Stimulated activated effector memory CD8-positive, alpha-beta T cell treated with anti-CD3 and anti-CD28 coated beads, Interleukin-12 subunit alpha, Interleukin-12 subunit beta, amount 100 ng/mL, for 72 hours (primary cell): ENCODE measurements at regions not wholly inside any gene's neighbourhood (a gene's known extent, or its start where the extent isn't known, plus 50 kb on each side); places are given as distances from the start of the nearest gene placed in this dataset.
"Not testable (repeated sequence)": the region's sequence is repeated elsewhere in the genome, so short reads cannot be mapped to it uniquely, and the experiment has no call there.

Experiments
- ATAC-seq: fragments of 150-1000 bp; cut with Tn5 transposase; 2 replicates; pipeline ENCODE4 v1.10.0; 2021
- DNase-seq, 2 donors: peaks; one replicate each; pipeline ENCODE4 v3.0.0; 2021 to 2022; ENCODE audit warnings: low spot score in 2 of 2
- H3K27ac Mint-ChIP-seq: one replicate; pipeline ENCODE4 v1.8.0; 2022; ENCODE audit warnings: mild to moderate bottlenecking, mixed read lengths
- H3K36me3 Mint-ChIP-seq: one replicate; pipeline ENCODE4 v1.8.0; 2022; ENCODE audit warnings: mild to moderate bottlenecking, mixed read lengths
- H3K4me1 Mint-ChIP-seq: one replicate; pipeline ENCODE4 v1.8.0; 2022; ENCODE audit warnings: mixed read lengths
- H3K4me3 Mint-ChIP-seq: one replicate; pipeline ENCODE4 v1.8.0; 2022; ENCODE audit warnings: mild to moderate bottlenecking, mixed read lengths
- H3K9me3 Mint-ChIP-seq: one replicate; pipeline ENCODE4 v1.8.0; 2022; ENCODE audit warnings: mixed read lengths

DNA sequence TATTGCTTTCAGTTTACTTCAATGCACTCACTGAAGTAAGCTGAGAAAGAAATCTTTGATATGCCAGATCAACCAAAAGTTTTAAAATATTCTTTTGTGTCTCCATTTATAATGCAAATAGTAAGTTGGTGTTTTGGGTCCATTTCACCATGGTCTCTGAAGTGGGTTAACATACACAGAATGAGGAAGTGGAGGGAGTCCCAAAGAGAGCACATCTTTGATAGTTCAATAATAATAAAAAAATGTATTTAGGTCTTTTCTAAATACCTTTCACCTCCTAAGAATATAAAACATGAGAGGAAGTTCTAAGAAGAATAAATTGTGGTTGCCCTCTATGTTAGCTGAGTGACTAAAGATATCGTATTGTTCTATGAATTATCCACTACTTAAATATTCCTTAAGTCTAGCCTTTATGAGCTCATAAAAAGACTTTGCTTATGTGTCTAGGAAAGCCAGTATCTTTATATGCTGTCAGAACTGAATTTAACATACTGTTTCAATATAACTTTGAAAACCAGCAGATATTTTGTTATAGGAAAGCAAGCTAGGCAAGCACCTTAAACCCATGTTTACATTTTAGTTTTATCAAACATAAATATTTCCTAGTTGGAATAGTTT is 148.7 kb upstream of the ZEB2 start:
- Mint-ChIP-seq H3K4me1 (peaks cover 6% of the 10 kb centered on the region), H3K4me3 (no peak overlapping the region), H3K36me3 (no peaks in the 10 kb centered on the region), H3K9me3 (no peaks in the 10 kb centered on the region), H3K27ac (no peak overlapping the region)
- ATAC-seq: no peak
- DNase-seq: no peak

DNA sequence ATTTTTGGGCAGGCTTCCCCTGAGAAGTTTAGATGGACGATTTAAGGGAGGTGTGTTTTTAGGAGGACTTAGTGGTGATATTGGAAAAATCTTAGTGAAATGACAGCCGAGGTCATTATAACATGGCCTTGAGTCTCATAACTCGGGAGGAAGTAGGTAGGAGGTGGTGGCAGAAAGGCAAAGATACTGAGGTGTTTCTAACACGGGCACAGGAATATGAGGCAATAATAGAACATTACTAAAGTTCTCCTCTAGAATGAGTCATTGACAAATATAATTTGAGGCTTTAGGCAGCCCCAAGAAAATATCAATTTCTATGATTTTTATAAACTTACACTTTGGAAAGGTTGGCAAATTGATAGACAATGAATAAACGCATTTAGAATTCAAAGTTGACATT is 146.1 kb upstream of the ZEB2 start:
- peak overlapping the region; percentile 32 for H3K27ac Mint-ChIP-seq

DNA sequence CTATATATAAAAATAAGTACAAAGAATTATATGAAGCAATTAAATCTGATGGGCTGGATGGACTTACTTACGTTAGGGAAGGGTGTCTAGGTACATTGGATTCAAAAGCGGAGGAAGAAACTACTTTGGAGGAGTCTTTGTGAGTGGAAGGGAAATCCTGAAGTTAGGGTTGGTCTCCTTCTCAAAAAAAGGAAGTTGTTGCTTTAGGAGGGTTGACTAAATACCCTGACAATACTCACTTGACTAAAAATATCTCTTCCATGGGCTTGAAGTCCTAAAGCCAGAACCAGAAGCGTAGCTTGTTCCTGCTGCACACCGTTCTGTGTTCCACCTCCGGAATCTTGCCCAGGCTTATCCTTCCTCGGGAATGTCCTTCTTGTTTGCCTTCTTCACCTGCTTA is 143.3 kb upstream of the ZEB2 start:
- H3K9me3 Mint-ChIP-seq: no peaks in the 10 kb centered on the region
- DNase-seq (no peak), ATAC-seq (no peak)
- H3K27ac Mint-ChIP-seq: no peak overlapping the region
- H3K36me3 Mint-ChIP-seq: no peaks in the 10 kb centered on the region
- H3K4me1 Mint-ChIP-seq: peaks cover 25% of the 10 kb centered on the region
- H3K4me3 Mint-ChIP-seq: no peak overlapping the region

More for the DNA sequence above, 146.1 kb upstream of the ZEB2 start:
- Mint-ChIP-seq H3K4me1 (peaks cover 7% of the 10 kb centered on the region), H3K36me3 (no peaks in the 10 kb centered on the region), H3K9me3 (no peaks in the 10 kb centered on the region), H3K4me3 (no peak overlapping the region)
- no peak for DNase-seq
- peak; percentile 55 for ATAC-seq

- Mint-ChIP-seq H3K4me1 (peaks cover 20% of the 10 kb centered on the region), H3K9me3 (no peaks in the 10 kb centered on the region), H3K36me3 (no peaks in the 10 kb centered on the region), H3K27ac (no peak overlapping the region), H3K4me3 (no peak overlapping the region)
- ATAC-seq: peak; percentile 68
- no peak for DNase-seq
Observed at GRCh38 chr2:144660518-144661316, 140.8 kb upstream of the ZEB2 start.

GRCh38 chr2:144659731-144660275 is 139.9 kb upstream of the ZEB2 start:
- ATAC-seq (peak; percentile 99), DNase-seq (peak; percentile 43 to 84)
- Mint-ChIP-seq H3K4me3 (peak overlapping the region; percentile 24), H3K9me3 (no peaks in the 10 kb centered on the region), H3K27ac (no peak overlapping the region), H3K36me3 (no peaks in the 10 kb centered on the region), H3K4me1 (peaks cover 19% of the 10 kb centered on the region)

DNA sequence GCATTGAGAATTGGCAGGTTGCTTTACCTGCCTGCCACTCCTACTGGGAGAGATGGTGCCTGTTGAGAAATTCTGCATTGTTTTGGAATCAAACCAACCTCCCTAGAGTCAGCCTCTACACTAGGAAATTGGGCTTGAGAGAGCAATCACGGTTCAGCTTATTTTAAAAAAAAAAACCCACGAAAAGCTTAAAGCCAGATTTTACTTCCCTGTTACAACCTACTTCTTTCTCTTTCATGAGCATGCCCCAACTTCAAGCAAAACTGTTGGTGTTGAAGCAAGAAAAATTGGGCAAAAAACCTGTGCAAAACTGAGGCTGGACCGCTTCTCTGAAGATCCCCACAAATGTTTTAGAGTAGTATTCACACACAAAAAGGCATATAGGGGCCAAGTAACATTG is 134.6 kb upstream of the ZEB2 start:
- Mint-ChIP-seq H3K9me3 (no peaks in the 10 kb centered on the region), H3K36me3 (no peaks in the 10 kb centered on the region), H3K4me1 (peaks cover 3% of the 10 kb centered on the region), H3K4me3 (no peak overlapping the region), H3K27ac (no peak overlapping the region)
- ATAC-seq (no peak), DNase-seq (no peak)

- no peaks in the 10 kb centered on the region for H3K9me3 Mint-ChIP-seq
- H3K4me3 Mint-ChIP-seq: no peak overlapping the region
- no peaks in the 10 kb centered on the region for H3K36me3 Mint-ChIP-seq
- ATAC-seq: no peak
- H3K4me1 Mint-ChIP-seq: no peaks in the 10 kb centered on the region
- no peak overlapping the region for H3K27ac Mint-ChIP-seq
- DNase-seq: no peak
Observed at GRCh38 chr2:144650907-144651306, 131.0 kb upstream of the ZEB2 start.

GRCh38 chr2:144648837-144649465 is 129.0 kb upstream of the ZEB2 start:
- no peak overlapping the region for H3K27ac Mint-ChIP-seq
- no peaks in the 10 kb centered on the region for H3K4me1 Mint-ChIP-seq
- no peaks in the 10 kb centered on the region for H3K9me3 Mint-ChIP-seq
- H3K4me3 Mint-ChIP-seq: no peak overlapping the region
- no peak for ATAC-seq
- H3K36me3 Mint-ChIP-seq: no peaks in the 10 kb centered on the region
- no peak for DNase-seq

GRCh38 chr2:144645083-144645778 is 125.3 kb upstream of the ZEB2 start:
- peak; percentile 97 for ATAC-seq
- H3K36me3 Mint-ChIP-seq: no peaks in the 10 kb centered on the region
- DNase-seq: peak in 1 of 2 donors; percentile 55
- H3K27ac Mint-ChIP-seq: no peak overlapping the region
- H3K9me3 Mint-ChIP-seq: no peaks in the 10 kb centered on the region
- no peak overlapping the region for H3K4me3 Mint-ChIP-seq
- H3K4me1 Mint-ChIP-seq: no peaks in the 10 kb centered on the region

DNA sequence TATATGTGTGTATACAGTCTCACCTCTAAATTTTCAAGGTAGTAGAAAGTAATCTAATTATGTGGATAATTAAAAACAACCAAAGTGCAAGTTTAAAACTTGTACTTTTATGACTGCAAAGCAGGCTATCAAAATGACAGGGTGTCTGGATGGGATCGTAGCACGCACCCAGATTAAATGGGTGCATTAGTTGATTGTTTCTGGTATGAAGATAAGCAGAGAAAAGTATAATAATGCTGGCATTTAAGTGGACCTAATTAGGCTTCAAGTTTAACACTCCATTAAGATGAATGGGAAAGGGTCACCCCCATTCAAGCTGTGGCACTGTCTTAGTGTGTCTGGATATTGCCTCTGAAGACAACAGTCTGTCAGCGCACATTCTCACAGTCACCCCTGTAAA is 124.6 kb upstream of the ZEB2 start:
- DNase-seq: no peak
- Mint-ChIP-seq H3K27ac (no peak overlapping the region), H3K36me3 (no peaks in the 10 kb centered on the region), H3K9me3 (no peaks in the 10 kb centered on the region), H3K4me1 (no peaks in the 10 kb centered on the region), H3K4me3 (no peak overlapping the region)
- no peak for ATAC-seq

DNA sequence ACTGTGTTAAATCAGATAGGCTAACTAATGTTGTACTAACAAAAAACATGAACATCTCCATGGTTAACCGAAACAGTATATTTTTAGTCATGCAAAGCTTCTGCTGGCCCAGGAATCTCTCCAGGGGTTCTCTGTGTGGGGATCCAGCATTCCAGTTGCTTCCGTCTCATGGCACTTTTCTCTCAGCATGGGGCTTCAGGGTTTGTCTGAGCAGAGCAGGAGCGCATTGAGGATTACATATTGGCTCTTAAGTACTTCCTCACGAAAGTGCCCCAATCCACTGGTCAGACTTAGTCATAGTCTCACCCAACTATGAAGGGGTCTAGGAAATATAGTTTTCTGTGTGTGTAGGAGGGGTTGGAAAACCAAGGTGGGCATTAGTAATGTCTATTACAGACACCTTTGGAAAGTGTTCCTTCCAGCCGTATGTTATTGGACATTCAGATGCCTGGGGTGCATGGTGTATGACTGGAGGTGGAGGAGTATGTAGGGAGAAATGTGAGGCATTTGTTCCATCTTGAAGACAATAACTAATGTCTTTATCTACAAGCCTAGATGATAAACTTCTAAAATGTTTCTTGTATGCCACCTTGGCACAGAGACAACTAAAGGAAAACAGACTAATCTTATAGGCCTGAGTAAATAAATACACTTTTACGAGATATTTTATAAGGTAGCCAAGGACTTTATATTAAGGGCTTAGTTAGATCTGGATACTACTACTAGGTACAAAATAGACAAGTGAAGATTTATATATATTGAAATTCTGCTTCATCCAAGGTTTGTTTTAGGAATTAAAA is 123.8 kb upstream of the ZEB2 start:
- H3K4me1 Mint-ChIP-seq: no peaks in the 10 kb centered on the region
- no peaks in the 10 kb centered on the region for H3K36me3 Mint-ChIP-seq
- no peak overlapping the region for H3K4me3 Mint-ChIP-seq
- no peak overlapping the region for H3K27ac Mint-ChIP-seq
- ATAC-seq (no peak), DNase-seq (no peak)
- no peaks in the 10 kb centered on the region for H3K9me3 Mint-ChIP-seq

GRCh38 chr2:144642856-144643255 is 122.9 kb upstream of the ZEB2 start:
- no peak overlapping the region for H3K27ac Mint-ChIP-seq
- ATAC-seq: no peak
- H3K4me3 Mint-ChIP-seq: no peak overlapping the region
- H3K4me1 Mint-ChIP-seq: no peaks in the 10 kb centered on the region
- no peaks in the 10 kb centered on the region for H3K36me3 Mint-ChIP-seq
- no peaks in the 10 kb centered on the region for H3K9me3 Mint-ChIP-seq
- DNase-seq: no peak

DNA sequence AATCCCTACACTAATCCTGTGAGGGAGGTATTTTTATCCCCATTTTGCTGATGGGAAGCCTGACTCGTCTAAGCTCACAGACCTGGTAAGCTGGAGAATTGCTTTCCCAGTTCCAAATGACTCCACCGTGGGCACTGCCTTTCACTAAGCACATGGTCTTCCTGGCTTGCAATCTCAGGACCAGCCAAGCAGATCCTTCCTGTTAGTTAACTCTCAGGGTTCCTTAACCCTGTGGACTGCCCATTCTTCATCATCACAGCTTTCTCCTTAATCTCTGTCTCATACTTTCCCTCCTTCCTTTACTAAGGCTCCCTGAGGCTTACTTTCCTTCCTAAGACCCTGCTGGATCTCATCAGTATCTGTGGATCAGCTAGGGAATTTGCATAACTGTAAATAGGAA is 122.2 kb upstream of the ZEB2 start:
- ATAC-seq: no peak
- Mint-ChIP-seq H3K9me3 (peaks cover 2% of the 10 kb centered on the region), H3K27ac (no peak overlapping the region), H3K36me3 (no peaks in the 10 kb centered on the region), H3K4me1 (peaks cover 6% of the 10 kb centered on the region), H3K4me3 (no peak overlapping the region)
- DNase-seq: no peak

- H3K4me1 Mint-ChIP-seq, H3K4me3 Mint-ChIP-seq, H3K27ac Mint-ChIP-seq, ATAC-seq, H3K9me3 Mint-ChIP-seq, H3K36me3 Mint-ChIP-seq, DNase-seq: not testable (repeated sequence)
Observed at GRCh38 chr2:144638250-144638649, 118.3 kb upstream of the ZEB2 start.

DNA sequence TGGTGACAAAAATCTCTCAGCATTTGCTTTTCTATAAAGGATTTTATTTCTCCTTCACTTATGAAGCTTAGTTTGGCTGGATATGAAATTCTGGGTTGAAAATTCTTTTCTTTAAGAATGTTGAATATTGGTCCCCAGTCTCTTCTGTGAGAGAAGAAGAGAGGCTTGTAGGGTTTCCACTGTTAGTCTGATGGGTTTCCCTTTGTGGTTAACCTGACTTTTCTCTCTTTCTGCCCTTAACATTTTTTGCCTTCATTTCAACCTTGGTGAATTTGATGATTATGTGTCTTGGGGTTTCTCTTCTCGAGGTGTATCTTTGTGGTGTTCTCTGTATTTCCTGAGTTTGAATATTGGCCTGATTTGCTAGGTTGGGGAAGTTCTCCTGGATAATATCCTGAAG is 116.9 kb upstream of the ZEB2 start:
- H3K9me3 Mint-ChIP-seq, DNase-seq, H3K4me1 Mint-ChIP-seq, ATAC-seq, H3K27ac Mint-ChIP-seq, H3K36me3 Mint-ChIP-seq, H3K4me3 Mint-ChIP-seq: not testable (repeated sequence)
